GM18511 (cell line): ENCODE measurements at regions not wholly inside any gene's neighbourhood (a gene's known extent, or its start where the extent isn't known, plus 50 kb on each side); places are given as distances from the start of the nearest gene placed in this dataset.
"Not testable (repeated sequence)": the region's sequence is repeated elsewhere in the genome, so short reads cannot be mapped to it uniquely, and the experiment has no call there.

Experiments used
- ATAC-seq: cut with Tn5 transposase; IDR thresholded peaks from one replicate; pipeline ENCODE4 v1.9.1; 2021; ENCODE audit warnings: mild to moderate bottlenecking, moderate library complexity; ENCODE audit not compliant: unreplicated experiment

- no peak for ATAC-seq
Measured at GRCh38 chr12:73892201-73892600, 645.4 kb upstream of the ATXN7L3B start.

GRCh38 chr12:73898645-73899044, 639.0 kb upstream of the ATXN7L3B start:
- ATAC-seq = no peak

GRCh38 chr12:73902260-73902659, 635.4 kb upstream of the ATXN7L3B start:
- no peak for ATAC-seq

- ATAC-seq = no peak
Measured at GRCh38 chr12:73906757-73907156, 630.9 kb upstream of the ATXN7L3B start.

GRCh38 chr12:73935817-73936216, 601.8 kb upstream of the ATXN7L3B start:
- no peak for ATAC-seq

GRCh38 chr12:73947326-73948026, 590.2 kb upstream of the ATXN7L3B start:
- ATAC-seq = no peak

- ATAC-seq = no peak
Measured at GRCh38 chr12:73950507-73950906, 587.1 kb upstream of the ATXN7L3B start.

GRCh38 chr12:73951956-73952703, 585.5 kb upstream of the ATXN7L3B start:
- ATAC-seq = peak; percentile 52

GRCh38 chr12:73964641-73965040, 573.0 kb upstream of the ATXN7L3B start:
- ATAC-seq = no peak

GRCh38 chr12:73973486-73973885, 564.1 kb upstream of the ATXN7L3B start:
- no peak for ATAC-seq

- no peak for ATAC-seq
Measured at GRCh38 chr12:73984552-73984951, 553.1 kb upstream of the ATXN7L3B start.

- no peak for ATAC-seq
Measured at GRCh38 chr12:73991138-73991537, 546.5 kb upstream of the ATXN7L3B start.

- ATAC-seq = no peak
Measured at GRCh38 chr12:73998894-73999293, 538.7 kb upstream of the ATXN7L3B start.

- no peak for ATAC-seq
Measured at GRCh38 chr12:74015118-74015517, 522.5 kb upstream of the ATXN7L3B start.

- ATAC-seq = not testable (repeated sequence)
Measured at GRCh38 chr12:74016324-74016723, 521.3 kb upstream of the ATXN7L3B start.

GRCh38 chr12:74018849-74019248, 518.8 kb upstream of the ATXN7L3B start:
- ATAC-seq = no peak

GRCh38 chr12:74021937-74022336, 515.7 kb upstream of the ATXN7L3B start:
- peak; percentile 100 for ATAC-seq

- no peak for ATAC-seq
Measured at GRCh38 chr12:74031045-74031444, 506.6 kb upstream of the ATXN7L3B start.

GRCh38 chr12:74033531-74033930, 504.1 kb upstream of the ATXN7L3B start:
- no peak for ATAC-seq

GRCh38 chr12:74039138-74039537, 498.5 kb upstream of the ATXN7L3B start:
- not testable (repeated sequence) for ATAC-seq

- ATAC-seq = no peak
Measured at GRCh38 chr12:74043343-74043742, 494.3 kb upstream of the ATXN7L3B start.

- ATAC-seq = no peak
Measured at GRCh38 chr12:74049348-74049747, 488.3 kb upstream of the ATXN7L3B start.
